HG03060 (cell line): ENCODE measurements at regions not wholly inside any gene's neighbourhood (a gene's known extent, or its start where the extent isn't known, plus 50 kb on each side); places are given as distances from the start of the nearest gene placed in this dataset.
"Not testable (repeated sequence)": the region's sequence is repeated elsewhere in the genome, so short reads cannot be mapped to it uniquely, and the experiment has no call there.

Experiments
- ATAC-seq: cut with Tn5 transposase; IDR thresholded peaks from one replicate; pipeline ENCODE4 v1.9.1; 2021; ENCODE audit warnings: low read depth, moderate number of reproducible peaks; ENCODE audit not compliant: unreplicated experiment

GRCh38 chr7:20839196-20839735 is 52.6 kb upstream of the SP8 start:
- ATAC-seq = no peak

- no peak for ATAC-seq
Measured at GRCh38 chr7:20839987-20840386, 53.3 kb upstream of the SP8 start.

- no peak for ATAC-seq
Measured at GRCh38 chr7:20846791-20847190, 60.1 kb upstream of the SP8 start.

GRCh38 chr7:20858951-20859350 is 72.3 kb upstream of the SP8 start:
- ATAC-seq = no peak

GRCh38 chr7:20861468-20861867 is 74.8 kb upstream of the SP8 start:
- ATAC-seq = no peak

- ATAC-seq = no peak
Measured at GRCh38 chr7:20862554-20862953, 75.9 kb upstream of the SP8 start.

- ATAC-seq = no peak
Measured at GRCh38 chr7:20864221-20864620, 77.5 kb upstream of the SP8 start.

- no peak for ATAC-seq
Measured at GRCh38 chr7:20865684-20866083, 79.0 kb upstream of the SP8 start.

GRCh38 chr7:20870977-20871376 is 84.3 kb upstream of the SP8 start:
- no peak for ATAC-seq

GRCh38 chr7:20892776-20893175 is 106.1 kb upstream of the SP8 start:
- no peak for ATAC-seq

GRCh38 chr7:20894806-20895205 is 108.1 kb upstream of the SP8 start:
- ATAC-seq = no peak

- ATAC-seq = no peak
Measured at GRCh38 chr7:20895563-20895962, 108.9 kb upstream of the SP8 start.

GRCh38 chr7:20896996-20897395 is 110.3 kb upstream of the SP8 start:
- no peak for ATAC-seq

- ATAC-seq = no peak
Measured at GRCh38 chr7:20906801-20907453, 120.2 kb upstream of the SP8 start.

GRCh38 chr7:20911081-20911480 is 124.4 kb upstream of the SP8 start:
- no peak for ATAC-seq

GRCh38 chr7:20913853-20914252 is 127.2 kb upstream of the SP8 start:
- ATAC-seq = no peak

GRCh38 chr7:20916311-20916710 is 129.6 kb upstream of the SP8 start:
- no peak for ATAC-seq

GRCh38 chr7:20917603-20918002 is 130.9 kb upstream of the SP8 start:
- no peak for ATAC-seq

- ATAC-seq = no peak
Measured at GRCh38 chr7:20918156-20918555, 131.5 kb upstream of the SP8 start.

GRCh38 chr7:20927178-20927577 is 140.5 kb upstream of the SP8 start:
- not testable (repeated sequence) for ATAC-seq

GRCh38 chr7:20927976-20928375 is 141.3 kb upstream of the SP8 start:
- ATAC-seq = no peak

GRCh38 chr7:20929199-20929598 is 142.5 kb upstream of the SP8 start:
- no peak for ATAC-seq

GRCh38 chr7:20931739-20932138 is 145.1 kb upstream of the SP8 start:
- ATAC-seq = no peak
